GM20000 (cell line): ENCODE measurements at regions not wholly inside any gene's neighbourhood (a gene's known extent, or its start where the extent isn't known, plus 50 kb on each side); places are given as distances from the start of the nearest gene placed in this dataset.

Experiments used
- DNase-seq: peaks from one replicate; pipeline ENCODE4 v3.0.0; 2012; ENCODE audit warnings: low spot score
- TF ChIP-seq, protein P1 (sequence below): IDR thresholded peaks from 2 replicates; pipeline ENCODE4 v1.5.1; 2012; ENCODE audit warnings: mild to moderate bottlenecking, control low read depth; ENCODE audit errors: extremely low read depth, missing control alignments

DNA sequence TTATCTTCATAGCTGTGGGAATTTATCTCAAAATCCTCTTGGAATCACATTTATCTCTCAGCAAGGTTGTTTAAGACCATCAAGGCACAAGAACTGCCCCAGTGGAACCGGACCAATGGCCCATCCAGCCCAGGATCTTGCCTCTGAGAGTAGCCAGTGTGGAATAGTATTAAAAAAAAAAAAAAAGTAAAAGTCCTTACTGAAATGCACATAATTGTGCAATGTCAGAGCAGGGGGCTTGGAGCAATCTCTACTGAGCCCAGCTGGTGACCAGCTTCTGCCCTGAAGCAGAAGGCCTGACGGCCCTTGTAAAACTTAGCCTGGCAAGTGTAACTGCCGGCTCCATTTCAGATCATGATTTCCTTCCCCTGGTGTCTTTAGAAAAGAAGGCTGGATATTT, 355.6 kb upstream of the PIK3C3 start:
- TF ChIP-seq, protein P1, sequence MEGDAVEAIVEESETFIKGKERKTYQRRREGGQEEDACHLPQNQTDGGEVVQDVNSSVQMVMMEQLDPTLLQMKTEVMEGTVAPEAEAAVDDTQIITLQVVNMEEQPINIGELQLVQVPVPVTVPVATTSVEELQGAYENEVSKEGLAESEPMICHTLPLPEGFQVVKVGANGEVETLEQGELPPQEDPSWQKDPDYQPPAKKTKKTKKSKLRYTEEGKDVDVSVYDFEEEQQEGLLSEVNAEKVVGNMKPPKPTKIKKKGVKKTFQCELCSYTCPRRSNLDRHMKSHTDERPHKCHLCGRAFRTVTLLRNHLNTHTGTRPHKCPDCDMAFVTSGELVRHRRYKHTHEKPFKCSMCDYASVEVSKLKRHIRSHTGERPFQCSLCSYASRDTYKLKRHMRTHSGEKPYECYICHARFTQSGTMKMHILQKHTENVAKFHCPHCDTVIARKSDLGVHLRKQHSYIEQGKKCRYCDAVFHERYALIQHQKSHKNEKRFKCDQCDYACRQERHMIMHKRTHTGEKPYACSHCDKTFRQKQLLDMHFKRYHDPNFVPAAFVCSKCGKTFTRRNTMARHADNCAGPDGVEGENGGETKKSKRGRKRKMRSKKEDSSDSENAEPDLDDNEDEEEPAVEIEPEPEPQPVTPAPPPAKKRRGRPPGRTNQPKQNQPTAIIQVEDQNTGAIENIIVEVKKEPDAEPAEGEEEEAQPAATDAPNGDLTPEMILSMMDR: no peak
- no peak for DNase-seq

DNA sequence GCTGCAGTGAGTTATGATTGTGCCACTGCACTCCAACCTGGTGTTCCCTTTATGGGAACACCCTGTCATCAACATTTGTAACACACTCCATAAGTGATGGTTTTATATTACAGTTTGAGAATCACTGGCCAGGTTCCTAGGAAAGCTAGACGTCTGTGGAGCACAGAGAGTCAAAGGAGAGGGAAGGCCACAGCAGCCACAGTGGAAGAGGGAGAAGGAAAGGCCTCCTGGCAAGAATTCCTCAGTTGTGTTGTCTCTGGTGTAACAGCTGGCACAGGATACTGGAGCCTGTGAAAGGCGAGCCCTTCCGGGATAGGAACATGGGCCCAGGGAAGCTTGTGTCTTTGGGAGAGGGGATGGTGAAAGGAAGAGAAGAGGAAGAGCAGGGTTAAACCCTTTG, 360.5 kb upstream of the PIK3C3 start:
- TF ChIP-seq, protein P1: no peak
- no peak for DNase-seq

DNA sequence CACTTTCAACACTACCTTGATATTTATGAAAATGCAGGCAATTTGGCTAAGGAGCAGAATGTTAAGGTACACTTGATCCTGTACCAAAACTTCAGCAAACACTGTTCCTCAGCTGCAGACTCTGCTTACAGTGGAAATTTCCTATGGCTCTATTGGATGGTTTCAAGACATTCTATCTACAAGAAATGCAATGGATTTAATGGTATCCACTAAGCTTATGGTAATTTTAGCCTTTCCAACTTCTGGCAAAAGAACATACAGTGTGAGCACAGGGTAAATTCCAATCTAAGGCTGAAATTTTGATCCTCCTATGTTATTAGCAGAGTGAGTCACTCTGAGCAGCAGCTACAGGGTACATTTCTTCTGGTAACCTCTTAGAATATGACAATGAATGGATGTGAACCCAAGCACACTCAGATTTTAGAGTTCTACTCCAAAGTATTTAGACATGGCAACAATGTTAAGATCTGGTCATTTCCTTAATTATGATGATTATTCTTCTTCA, 361.8 kb upstream of the PIK3C3 start:
- no peak for DNase-seq

DNA sequence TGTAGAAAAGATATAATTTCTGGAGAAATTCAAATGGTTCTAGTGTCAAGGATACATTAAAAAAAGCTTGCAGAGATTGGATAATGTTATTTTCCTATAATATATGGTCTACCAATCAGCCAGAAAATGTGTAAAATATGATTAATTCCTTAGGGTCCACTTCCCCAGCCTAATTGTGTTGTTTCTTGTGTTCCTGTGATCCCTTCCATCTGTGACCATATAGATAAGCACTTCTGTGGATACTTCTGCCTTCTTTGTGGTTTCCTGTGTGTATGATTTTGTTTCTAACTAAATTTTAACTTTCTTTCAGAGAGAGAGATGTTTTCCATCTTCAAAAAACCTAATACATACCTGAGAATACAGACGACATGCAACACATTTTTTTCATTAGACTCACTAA, 367.1 kb upstream of the PIK3C3 start:
- no peak for DNase-seq
- TF ChIP-seq, protein P1: no peak

More for the DNA sequence above, 361.8 kb upstream of the PIK3C3 start:
- TF ChIP-seq, protein P1: no peak

DNA sequence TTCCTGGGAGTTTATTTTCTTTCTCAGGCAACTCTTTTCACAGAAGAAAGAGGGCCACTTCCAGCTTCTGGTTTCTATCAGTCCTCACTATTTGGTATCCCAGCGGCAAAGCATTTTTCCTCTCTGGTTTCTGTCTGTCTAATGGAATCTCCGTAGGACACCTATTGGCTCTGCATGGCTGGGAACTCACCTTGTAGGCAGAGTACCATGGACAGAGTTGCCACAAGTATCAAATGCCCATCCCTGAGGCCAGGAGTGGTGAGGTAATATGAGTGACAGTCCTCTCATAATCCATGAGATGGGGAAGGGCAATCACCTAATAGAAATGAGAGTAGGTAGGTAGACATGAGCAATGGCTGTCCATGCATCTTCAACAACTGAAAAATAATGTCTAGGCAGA, 369.5 kb upstream of the PIK3C3 start:
- TF ChIP-seq, protein P1: no peak
- DNase-seq: no peak

DNA sequence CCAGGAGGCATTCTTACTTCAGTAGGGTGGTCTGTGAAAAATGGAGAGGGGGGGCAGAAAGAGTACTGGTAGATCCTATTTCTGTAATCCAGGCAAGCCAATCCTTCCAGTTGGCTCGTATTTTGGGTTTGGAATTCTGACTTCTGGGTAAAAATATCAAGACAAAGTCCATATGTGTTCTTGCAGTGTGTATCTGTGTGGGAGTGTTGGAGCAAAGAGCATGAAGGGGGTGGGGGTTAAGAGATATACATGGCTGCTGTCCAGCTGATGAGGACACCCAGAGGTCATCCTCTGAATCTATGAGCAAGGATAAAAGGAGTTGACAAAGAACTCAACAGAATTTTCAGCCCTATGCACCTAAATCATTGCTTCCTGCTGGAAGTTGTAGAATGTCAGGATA, 375.8 kb upstream of the PIK3C3 start:
- TF ChIP-seq, protein P1: no peak
- DNase-seq: no peak

DNA sequence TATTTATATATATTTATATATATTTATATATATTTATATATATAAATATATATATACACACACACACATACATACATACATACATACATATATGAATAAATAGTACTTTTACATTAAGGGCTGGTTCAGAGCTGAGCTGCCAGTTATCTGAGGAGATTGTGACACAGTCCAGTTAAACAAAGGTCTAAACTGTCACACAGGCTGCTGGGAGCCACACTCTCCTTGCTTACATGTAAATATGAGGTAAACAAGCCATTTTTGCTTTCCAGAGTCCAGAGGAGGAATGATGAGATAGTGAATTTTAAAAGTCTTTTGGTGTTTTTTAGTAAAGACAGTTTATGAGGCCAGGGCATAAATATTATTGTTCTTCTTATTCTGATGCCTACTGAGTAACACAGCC, 377.5 kb upstream of the PIK3C3 start:
- TF ChIP-seq, protein P1: no peak

DNA sequence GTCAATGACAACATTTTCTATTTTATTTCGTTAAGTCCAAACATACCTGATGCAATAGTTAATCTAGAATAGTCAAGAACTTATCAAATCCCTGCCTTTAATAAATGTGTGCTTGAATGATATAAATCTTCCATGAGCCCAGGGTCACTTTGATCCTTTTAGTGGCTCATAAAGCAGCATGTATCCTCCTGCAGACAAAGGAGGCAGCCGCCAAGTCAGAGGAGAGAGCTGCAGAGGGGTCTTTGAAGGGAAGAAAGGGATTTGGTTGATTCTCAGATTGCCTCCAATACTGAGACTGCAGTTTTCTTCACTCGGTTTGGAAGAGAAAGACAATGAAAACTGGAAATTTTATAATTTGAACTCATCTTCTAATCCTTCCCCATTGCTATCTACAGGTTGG, 378.4 kb upstream of the PIK3C3 start:
- TF ChIP-seq, protein P1: no peak
- DNase-seq: no peak

More for the DNA sequence above, 377.5 kb upstream of the PIK3C3 start:
- no peak for DNase-seq
